ENCODE measurements at regions not wholly inside any gene's neighbourhood (a gene's known extent, or its start where the extent isn't known, plus 50 kb on each side); places are given as distances from the start of the nearest gene placed in this dataset.

DNA sequence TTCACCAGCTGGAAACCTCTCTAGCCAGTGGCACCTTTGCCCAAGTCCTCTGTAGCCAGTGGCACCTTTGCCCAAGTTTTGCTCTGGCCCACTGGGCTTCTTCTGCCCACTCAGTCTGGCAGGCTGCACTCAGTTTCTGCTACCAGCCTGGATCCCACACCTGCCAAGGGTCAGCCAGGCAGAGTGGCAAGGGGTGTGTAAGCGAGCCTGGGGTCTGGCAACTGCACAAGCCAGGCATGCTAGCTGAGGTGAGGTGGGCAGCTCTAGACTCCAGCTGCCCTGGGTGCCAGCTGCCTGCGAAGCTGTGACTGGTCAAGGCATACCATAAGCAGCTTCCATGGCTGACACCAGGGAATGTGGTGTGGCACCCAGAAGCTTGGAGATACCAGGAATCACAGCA is 233.1 kb upstream of the DKK2 start:
- H3K9me3 ChIP-seq (replicated peaks in 1 of 2; ENCODE audit: control insufficient read depth in 1 of 2, insufficient read depth in 1 of 2, low read length in 2 of 2) = peaks cover 0 to 19% of the 10 kb centered on the region in 2 donors
- H3K27ac ChIP-seq (ENCODE audit: low read depth in 1 of 2, low read length in 2 of 2) = no peak overlapping the region
- H3K4me2 ChIP-seq (replicated peaks; ENCODE audit: extremely low read depth, low read length, poor library complexity, severe bottlenecking) = no peak overlapping the region
- H3K36me3 ChIP-seq (replicated peaks in 1 of 2; ENCODE audit: control insufficient read depth in 1 of 2, insufficient read depth in 2 of 2, low read length in 2 of 2) = no peaks in the 10 kb centered on the region
- H3K4me3 ChIP-seq (replicated peaks in 1 of 3; ENCODE audit: low read depth in 2 of 3, low read length in 3 of 3) = no peak overlapping the region
- Mint-ChIP-seq H3K4me1 (no peaks in the 10 kb centered on the region), H3K27me3 (ENCODE audit: low read depth in 3 of 3) (peaks cover 0 to 3% (median 0%) of the 10 kb centered on the region in 3 donors), H3K4me3 (no peak overlapping the region), H3K9me3 (peaks cover 0 to 6% (median 4%) of the 10 kb centered on the region in 7 donors), H3K27ac (no peak overlapping the region), H3K36me3 (no peaks in the 10 kb centered on the region)
- H4K20me1 ChIP-seq (ENCODE audit: insufficient read depth, low read length) = no peaks in the 10 kb centered on the region
- WGBS (ENCODE audit: insufficient coverage) = 90% methylated on average over 2 of the region's 2 CpGs
- intact Hi-C loops (cut with micrococcal nuclease) = no loop called here
- H3K9ac ChIP-seq (ENCODE audit: insufficient read depth, low read length, poor library complexity, severe bottlenecking) = no peak overlapping the region
- no peak for DNase-seq
- H3K79me2 ChIP-seq (ENCODE audit: insufficient read depth, low read length) = no peaks in the 10 kb centered on the region
- H3K4me1 ChIP-seq (ENCODE audit: control insufficient read depth in 1 of 2, insufficient read depth in 2 of 2, low read length in 2 of 2) = no peaks in the 10 kb centered on the region
- H2AFZ ChIP-seq (ENCODE audit: insufficient read depth, low read depth, low read length, poor library complexity, severe bottlenecking) = no peak overlapping the region
- H3K27me3 ChIP-seq (ENCODE audit: control insufficient read depth in 2 of 2, insufficient read depth in 2 of 2, low read length in 2 of 2) = no peaks in the 10 kb centered on the region
- TF ChIP-seq CTCF (IDR thresholded peaks at IDR 0.05) = no peak

DNA sequence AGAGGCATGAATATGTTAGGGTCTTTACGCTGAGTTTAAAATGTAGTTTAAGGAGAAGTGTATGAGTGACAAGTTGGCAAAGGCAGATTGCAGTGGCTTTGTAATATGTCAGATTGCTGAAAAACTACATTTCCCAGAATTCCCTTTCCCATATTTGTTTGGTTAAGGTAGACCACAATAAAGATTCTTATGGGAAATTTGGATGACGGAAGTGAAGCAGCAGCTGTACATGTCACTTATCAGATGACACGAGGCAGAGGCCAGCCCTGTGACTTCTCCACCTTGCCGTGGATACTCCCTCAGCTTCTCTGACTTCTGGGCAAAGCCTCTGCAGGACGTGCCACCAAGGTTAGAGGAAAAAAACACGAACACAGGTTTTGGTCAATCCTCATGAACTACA is 229.7 kb upstream of the DKK2 start:
- H3K79me2 ChIP-seq (ENCODE audit: insufficient read depth, low read length) = no peaks in the 10 kb centered on the region
- no peak overlapping the region for H2AFZ ChIP-seq (ENCODE audit: insufficient read depth, low read depth, low read length, poor library complexity, severe bottlenecking)
- no peaks in the 10 kb centered on the region for H3K27me3 Mint-ChIP-seq (ENCODE audit: low read depth in 3 of 3)
- peaks cover 0 to 5% (median 3%) of the 10 kb centered on the region in 7 donors for H3K9me3 Mint-ChIP-seq
- no peaks in the 10 kb centered on the region for H3K36me3 ChIP-seq (replicated peaks in 1 of 2; ENCODE audit: control insufficient read depth in 1 of 2, insufficient read depth in 2 of 2, low read length in 2 of 2)
- H3K9me3 ChIP-seq (replicated peaks in 1 of 2; ENCODE audit: control insufficient read depth in 1 of 2, insufficient read depth in 1 of 2, low read length in 2 of 2) = peaks cover 0 to 19% of the 10 kb centered on the region in 2 donors
- intact Hi-C loops (cut with micrococcal nuclease) = no loop called here
- H3K27ac ChIP-seq (ENCODE audit: low read depth in 1 of 2, low read length in 2 of 2) = no peak overlapping the region
- H4K20me1 ChIP-seq (ENCODE audit: insufficient read depth, low read length) = no peaks in the 10 kb centered on the region
- no peak overlapping the region for H3K27ac Mint-ChIP-seq
- no peak overlapping the region for H3K4me3 Mint-ChIP-seq
- no peak overlapping the region for H3K4me2 ChIP-seq (replicated peaks; ENCODE audit: extremely low read depth, low read length, poor library complexity, severe bottlenecking)
- no peak overlapping the region for H3K9ac ChIP-seq (ENCODE audit: insufficient read depth, low read length, poor library complexity, severe bottlenecking)
- no peaks in the 10 kb centered on the region for H3K4me1 ChIP-seq (ENCODE audit: control insufficient read depth in 1 of 2, insufficient read depth in 2 of 2, low read length in 2 of 2)
- H3K27me3 ChIP-seq (ENCODE audit: control insufficient read depth in 2 of 2, insufficient read depth in 2 of 2, low read length in 2 of 2) = no peaks in the 10 kb centered on the region
- no peak overlapping the region for H3K4me3 ChIP-seq (replicated peaks in 1 of 3; ENCODE audit: low read depth in 2 of 3, low read length in 3 of 3)
- WGBS (ENCODE audit: insufficient coverage) = 81% methylated on average over 4 of the region's 6 CpGs
- no peak for DNase-seq
- H3K36me3 Mint-ChIP-seq = no peaks in the 10 kb centered on the region
- TF ChIP-seq CTCF (IDR thresholded peaks at IDR 0.05) = no peak
- no peaks in the 10 kb centered on the region for H3K4me1 Mint-ChIP-seq
